Left lung (tissue), 4 donors: ENCODE measurements at regions not wholly inside any gene's neighbourhood (a gene's known extent, or its start where the extent isn't known, plus 50 kb on each side); places are given as distances from the start of the nearest gene placed in this dataset.

Source experiments
- ATAC-seq: fragments of 200-7000 bp; cut with Tn5 transposase; one replicate; pipeline ENCODE4 v1.9.1; 2020; ENCODE audit warnings: moderate library complexity
- DNase-seq, 4 donors: peaks; one replicate each; pipeline ENCODE4 v3.0.0-alpha.2; 2013 to 2020
- H3K27ac ChIP-seq, 2 donors: fragments of 200-600 bp; sonication (generic) in 1 of 2; one replicate each; pipeline versions ENCODE4 v1.5.0 to v1.8.0; 2020 to 2021
- H3K27me3 ChIP-seq, 2 donors: fragments of 200-600 bp; sonication (generic) in 1 of 2; one replicate each; pipeline versions ENCODE4 v1.5.0 to v1.8.0; 2020 to 2021
- H3K36me3 ChIP-seq, 2 donors: fragments of 200-600 bp; sonication (generic) in 1 of 2; one replicate each; pipeline versions ENCODE4 v1.5.0 to v1.8.0; 2020 to 2021
- H3K4me1 ChIP-seq, 2 donors: fragments of 200-600 bp; one replicate each; pipeline ENCODE4 v1.8.0; 2021
- H3K4me3 ChIP-seq, 2 donors: fragments of 200-600 bp; sonication (generic) in 1 of 2; one replicate each; pipeline versions ENCODE4 v1.5.0 to v1.8.0; 2020 to 2021; ENCODE audit warnings: mild to moderate bottlenecking in 1 of 2
- H3K9me3 ChIP-seq, 2 donors: fragments of 200-600 bp; sonication (generic) in 1 of 2; one replicate each; pipeline versions ENCODE4 v1.5.0 to v1.8.0; 2020 to 2021
- CTCF ChIP-seq, 2 donors: fragments of 200-600 bp; sonication (generic) in 1 of 2; IDR thresholded peaks; one replicate each; pipeline versions ENCODE4 v1.5.0 to v1.8.0; 2021; ENCODE audit warnings: antibody characterized with exemption in 2 of 2
- intact Hi-C, 2 donors: fragments of 100-400 bp; cut with DNase I; formaldehyde crosslinking; loops; one replicate each; pipeline versions ENCODE4 v1.11.2 to v1.14.2; 2022
- donor health status: DM: no; HTN: yes; CAD: no.
- donor health status: DM: no; HTN: no; CAD: no.

GRCh38 chr4:170656506-170656905 is 566.8 kb upstream of the AADAT start:
- Histone ChIP-seq H3K9me3 (peaks cover 0 to 2% of the 10 kb centered on the region in 2 donors), H3K4me1 (no peaks in the 10 kb centered on the region), H3K36me3 (no peaks in the 10 kb centered on the region), H3K4me3 (no peak overlapping the region), H3K27me3 (no peaks in the 10 kb centered on the region), H3K27ac (no peak overlapping the region)
- ATAC-seq (no peak), DNase-seq (no peak)
- intact Hi-C loops, result no loop called here
- no peak for TF ChIP-seq CTCF (IDR thresholded peaks at IDR 0.05)

- intact Hi-C loops, result no loop called here
- peaks cover 0 to 8% of the 10 kb centered on the region in 2 donors for H3K9me3 ChIP-seq
- no peaks in the 10 kb centered on the region for H3K4me1 ChIP-seq
- H3K27me3 ChIP-seq, result no peaks in the 10 kb centered on the region
- ATAC-seq, result no peak
- no peak overlapping the region for H3K4me3 ChIP-seq
- no peak overlapping the region for H3K27ac ChIP-seq
- H3K36me3 ChIP-seq, result no peaks in the 10 kb centered on the region
- DNase-seq, result no peak
- TF ChIP-seq CTCF (IDR thresholded peaks at IDR 0.05), result no peak
These were observed 562.8 kb upstream of the AADAT start for GRCh38 chr4:170652571-170652970.

DNA sequence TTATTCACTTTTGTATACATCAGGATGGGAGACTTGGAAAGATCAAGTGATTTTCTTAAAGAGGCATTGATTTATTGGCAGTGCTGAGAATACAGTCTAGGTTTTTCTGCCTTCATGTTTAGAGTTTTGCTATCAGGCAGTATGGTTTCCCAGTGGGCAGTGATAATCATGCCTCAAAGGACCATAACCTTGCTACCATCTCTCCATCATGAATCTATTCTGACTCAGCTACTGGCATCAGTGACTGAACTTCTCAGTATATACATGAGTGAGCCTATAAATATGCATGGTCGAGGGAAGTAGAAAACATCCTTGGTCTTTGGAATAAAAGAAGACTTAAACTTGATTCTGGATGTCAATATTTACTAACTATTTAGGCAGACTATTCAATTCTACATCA is 562.0 kb upstream of the AADAT start:
- DNase-seq, result no peak
- intact Hi-C loops, result no loop called here
- no peak for ATAC-seq

DNA sequence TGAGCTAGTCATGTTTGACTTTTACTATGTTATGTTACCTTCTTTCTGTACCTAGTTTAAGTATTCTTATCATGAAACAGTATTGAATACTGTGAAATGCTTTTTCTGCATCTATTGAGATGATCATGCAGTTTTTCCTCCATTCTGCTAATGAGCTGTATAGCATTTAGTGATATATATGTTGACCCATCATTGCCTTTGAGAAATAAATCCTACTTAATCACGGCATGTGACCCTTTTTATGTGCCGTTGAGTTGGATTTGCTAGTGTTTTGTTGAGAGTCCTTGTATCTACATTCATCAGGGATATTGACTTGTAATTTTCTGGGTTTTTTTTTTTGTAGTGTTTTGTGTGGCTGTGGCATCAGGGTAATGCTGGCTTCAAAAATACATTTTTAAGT is 537.7 kb upstream of the AADAT start:
- Histone ChIP-seq H3K27ac (no peak overlapping the region), H3K27me3 (no peaks in the 10 kb centered on the region), H3K36me3 (no peaks in the 10 kb centered on the region), H3K9me3 (peaks cover 0 to 29% of the 10 kb centered on the region in 2 donors), H3K4me1 (no peaks in the 10 kb centered on the region), H3K4me3 (no peak overlapping the region)
- ATAC-seq (no peak), DNase-seq (no peak)
- TF ChIP-seq CTCF (IDR thresholded peaks at IDR 0.05), result no peak
- intact Hi-C loops, result no loop called here

More for the DNA sequence above, 562.0 kb upstream of the AADAT start:
- Histone ChIP-seq H3K36me3 (no peaks in the 10 kb centered on the region), H3K4me3 (no peak overlapping the region), H3K4me1 (no peaks in the 10 kb centered on the region), H3K27ac (no peak overlapping the region), H3K27me3 (no peaks in the 10 kb centered on the region), H3K9me3 (peaks cover 0 to 8% of the 10 kb centered on the region in 2 donors)
- TF ChIP-seq CTCF (IDR thresholded peaks at IDR 0.05), result no peak

DNA sequence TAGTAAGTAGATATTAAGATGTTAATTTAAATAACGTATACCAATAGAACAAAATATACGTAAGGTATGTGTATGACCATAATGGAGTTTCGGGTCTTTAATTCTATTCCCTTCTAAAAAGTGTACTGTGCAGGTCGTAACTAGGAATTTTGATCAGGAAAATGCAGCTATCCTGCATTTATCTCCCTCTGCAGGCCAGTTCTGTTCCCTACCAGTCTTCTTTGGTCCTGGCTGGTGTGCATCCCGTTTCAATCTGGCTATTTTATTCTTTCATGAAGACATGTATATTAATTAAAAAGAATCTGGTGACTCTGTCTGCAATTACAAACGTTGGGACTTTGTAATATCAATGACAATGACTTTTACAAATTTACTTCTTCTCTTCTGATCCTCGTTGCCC is 534.1 kb upstream of the AADAT start:
- no peak for ATAC-seq

More for the DNA sequence above, 534.1 kb upstream of the AADAT start:
- Histone ChIP-seq H3K27me3 (no peaks in the 10 kb centered on the region), H3K27ac (no peak overlapping the region), H3K36me3 (no peaks in the 10 kb centered on the region), H3K4me3 (no peak overlapping the region), H3K9me3 (peaks cover 0 to 2% of the 10 kb centered on the region in 2 donors), H3K4me1 (no peaks in the 10 kb centered on the region)
- intact Hi-C loops, result no loop called here
- no peak for DNase-seq
- TF ChIP-seq CTCF (IDR thresholded peaks at IDR 0.05), result no peak
